Mesenchymal stem cell (in vitro differentiated cells and primary cell): ENCODE measurements at regions not wholly inside any gene's neighbourhood (a gene's known extent, or its start where the extent isn't known, plus 50 kb on each side); places are given as distances from the start of the nearest gene placed in this dataset.

Source experiments
- DNase-seq: peaks from one replicate; pipeline ENCODE4 v3.0.0-alpha.2; 2013
- H2AFZ ChIP-seq: one replicate; pipeline ENCODE4 v1.6.1; 2013; ENCODE audit warnings: low read depth, mild to moderate bottlenecking, control low read depth, inconsistent platforms, low read length, moderate library complexity
- H2AK5ac ChIP-seq: 2 replicates; pipeline ENCODE4 v1.6.1; 2013; ENCODE audit warnings: low read length, moderate library complexity, mild to moderate bottlenecking, inconsistent platforms; ENCODE audit not compliant: severe bottlenecking
- H2BK120ac ChIP-seq: one replicate; pipeline ENCODE4 v1.6.1; 2013; ENCODE audit warnings: low read depth, mild to moderate bottlenecking, inconsistent platforms, low read length, moderate library complexity
- H2BK12ac ChIP-seq, 2 experiments: one replicate each; pipeline ENCODE4 v1.6.1; 2013; ENCODE audit warnings: inconsistent platforms in 2 of 2, low read length in 2 of 2, mild to moderate bottlenecking in 2 of 2, moderate library complexity in 2 of 2, control low read depth in 1 of 2
- H2BK15ac ChIP-seq: one replicate; pipeline ENCODE4 v1.6.1; 2013; ENCODE audit warnings: mild to moderate bottlenecking, low read depth, inconsistent platforms; ENCODE audit not compliant: poor library complexity, severe bottlenecking
- H2BK5ac ChIP-seq: 2 replicates; pipeline ENCODE4 v1.6.1; 2013; ENCODE audit warnings: low read depth, mild to moderate bottlenecking, low read length, control low read depth, inconsistent platforms; ENCODE audit not compliant: poor library complexity, severe bottlenecking
- H3K14ac ChIP-seq, 2 experiments: one replicate each; pipeline ENCODE4 v1.6.1; 2013; ENCODE audit warnings: inconsistent platforms in 2 of 2, low read length in 2 of 2, control low read depth in 1 of 2, mild to moderate bottlenecking in 1 of 2, moderate library complexity in 1 of 2
- H3K18ac ChIP-seq, 2 experiments: one replicate each; pipeline ENCODE4 v1.6.1; 2013; ENCODE audit warnings: inconsistent platforms in 2 of 2, low read length in 2 of 2, control low read depth in 1 of 2, low read depth in 1 of 2, mild to moderate bottlenecking in 1 of 2
- H3K23ac ChIP-seq, 2 experiments: one replicate each; pipeline ENCODE4 v1.6.1; 2013; ENCODE audit warnings: inconsistent platforms in 2 of 2, low read length in 2 of 2, mild to moderate bottlenecking in 2 of 2, moderate library complexity in 2 of 2, control low read depth in 1 of 2
- H3K27ac ChIP-seq: 2 replicates; pipeline ENCODE4 v1.5.1; 2013; ENCODE audit warnings: mild to moderate bottlenecking, moderate library complexity, low read length, control low read depth, inconsistent platforms; ENCODE audit not compliant: poor library complexity, severe bottlenecking
- H3K27me3 ChIP-seq, 2 experiments: 2 replicates each; pipeline versions ENCODE4 v1.6.1 to v1.7.0; 2013; ENCODE audit warnings: low read length in 2 of 2, mild to moderate bottlenecking in 2 of 2, moderate library complexity in 2 of 2, control low read depth in 1 of 2, inconsistent platforms in 1 of 2; ENCODE audit not compliant: control insufficient read depth in 1 of 2, insufficient read depth in 1 of 2
- H3K36me3 ChIP-seq, 2 experiments: 2 replicates each; pipeline versions ENCODE4 v1.6.1 to v1.7.0; 2013; ENCODE audit warnings: low read length in 2 of 2, control low read depth in 1 of 2, inconsistent platforms in 1 of 2, low read depth in 1 of 2, mild to moderate bottlenecking in 1 of 2; ENCODE audit not compliant: insufficient read depth in 2 of 2, control insufficient read depth in 1 of 2
- H3K4ac ChIP-seq, 2 experiments: one replicate each; pipeline ENCODE4 v1.6.1; 2013; ENCODE audit warnings: inconsistent platforms in 2 of 2, low read length in 2 of 2, mild to moderate bottlenecking in 2 of 2, moderate library complexity in 2 of 2, control low read depth in 1 of 2, low read depth in 1 of 2
- H3K4me1 ChIP-seq: 2 replicates; pipeline ENCODE4 v1.6.1; 2013; ENCODE audit warnings: low read depth, low read length, control low read depth; ENCODE audit not compliant: control insufficient read depth, insufficient read depth
- H3K4me2 ChIP-seq: 2 replicates; pipeline ENCODE4 v1.6.1; 2013; ENCODE audit warnings: low read length, mild to moderate bottlenecking, inconsistent platforms; ENCODE audit not compliant: poor library complexity, severe bottlenecking
- H3K4me3 ChIP-seq, 2 experiments: 2 replicates each; pipeline versions ENCODE4 v1.5.1 to v1.7.0; 2013; ENCODE audit warnings: low read length in 2 of 2, mild to moderate bottlenecking in 2 of 2, control low read depth in 1 of 2, low read depth in 1 of 2; ENCODE audit not compliant: insufficient read depth in 1 of 2
- H3K79me1 ChIP-seq: replicated peaks from 2 replicates; pipeline ENCODE4 v1.6.1; 2013; ENCODE audit warnings: mild to moderate bottlenecking, control low read depth, low read length, inconsistent platforms; ENCODE audit not compliant: poor library complexity, severe bottlenecking
- H3K9ac ChIP-seq: 2 replicates; pipeline ENCODE4 v1.7.0; 2013; ENCODE audit warnings: mild to moderate bottlenecking, low read length, moderate library complexity
- H3K9me3 ChIP-seq: 2 replicates; pipeline ENCODE4 v1.7.0; 2013; ENCODE audit warnings: mild to moderate bottlenecking, low read length; ENCODE audit not compliant: control insufficient read depth
- H4K8ac ChIP-seq: one replicate; pipeline ENCODE4 v1.6.1; 2013; ENCODE audit warnings: inconsistent platforms, mild to moderate bottlenecking, low read length, moderate library complexity
- H4K91ac ChIP-seq: one replicate; pipeline ENCODE4 v1.6.1; 2013; ENCODE audit warnings: mild to moderate bottlenecking, low read length, inconsistent platforms
- WGBS: methylation state at CpG from one replicate; pipeline ENCODE4 v1.1.7; 2013; ENCODE audit warnings: mixed read lengths; 5-methylcytosine and 5-hydroxymethylcytosine counted together

GRCh38 chr19:30689474-30689873 lies 317.3 kb downstream of the ZNF536 start:
- WGBS, result 40% methylated on average over 4 of the region's 4 CpGs
- Histone ChIP-seq H3K4me2 (no peak overlapping the region), H3K9ac (no peak overlapping the region), H3K18ac (no peak overlapping the region), H4K8ac (no peak overlapping the region), H2BK120ac (no peak overlapping the region), H3K4me3 (no peak overlapping the region), H3K79me1 (no peaks in the 10 kb centered on the region), H3K4me1 (peaks cover 2% of the 10 kb centered on the region), H4K91ac (no peak overlapping the region), H3K23ac (no peak overlapping the region), H2AFZ (no peak overlapping the region), H2BK12ac (no peak overlapping the region), H3K4ac (no peak overlapping the region), H2BK5ac (no peak overlapping the region), H3K27me3 (peaks cover 18 to 46% of the 10 kb centered on the region in 2 experiments), H3K9me3 (no peaks in the 10 kb centered on the region), H3K27ac (no peak overlapping the region), H3K36me3 (no peaks in the 10 kb centered on the region), H2BK15ac (no peak overlapping the region), H3K14ac (no peak overlapping the region), H2AK5ac (no peak overlapping the region)
- DNase-seq, result no peak

- Histone ChIP-seq H2BK120ac (no peak overlapping the region), H4K91ac (no peak overlapping the region), H3K9ac (no peak overlapping the region), H3K27me3 (peaks cover 18 to 46% of the 10 kb centered on the region in 2 experiments), H3K23ac (no peak overlapping the region), H2AK5ac (no peak overlapping the region), H4K8ac (no peak overlapping the region), H3K9me3 (no peaks in the 10 kb centered on the region), H3K4me1 (peaks cover 2% of the 10 kb centered on the region), H3K4ac (no peak overlapping the region), H2BK5ac (no peak overlapping the region), H3K18ac (no peak overlapping the region), H3K27ac (no peak overlapping the region), H2AFZ (no peak overlapping the region), H2BK12ac (no peak overlapping the region), H3K4me3 (no peak overlapping the region), H2BK15ac (no peak overlapping the region), H3K4me2 (no peak overlapping the region), H3K14ac (peak overlapping the region in 1 of 2 experiments; percentile 24), H3K79me1 (no peaks in the 10 kb centered on the region), H3K36me3 (no peaks in the 10 kb centered on the region)
- 78% methylated on average over 5 of the region's 5 CpGs for WGBS
- no peak for DNase-seq
Observed at GRCh38 chr19:30688696-30689095, 316.5 kb downstream of the ZNF536 start.

- no peaks in the 10 kb centered on the region for H3K36me3 ChIP-seq
- no peaks in the 10 kb centered on the region for H3K79me1 ChIP-seq
- no peaks in the 10 kb centered on the region for H3K9me3 ChIP-seq
- no peak overlapping the region for H3K18ac ChIP-seq
- no peak overlapping the region for H4K8ac ChIP-seq
- H3K4ac ChIP-seq, result no peak overlapping the region
- no peak overlapping the region for H3K27ac ChIP-seq
- peak overlapping the region; percentile 53 for H3K9ac ChIP-seq
- WGBS, result 61% methylated on average over 3 of the region's 16 CpGs
- H2BK5ac ChIP-seq, result no peak overlapping the region
- H2AFZ ChIP-seq, result no peak overlapping the region
- no peak for DNase-seq
- peak overlapping the region in 1 of 2 experiments; percentile 36 for H3K4me3 ChIP-seq
- peaks cover 19 to 33% of the 10 kb centered on the region in 2 experiments for H3K27me3 ChIP-seq
- H2BK12ac ChIP-seq, result no peak overlapping the region
- no peak overlapping the region for H2BK120ac ChIP-seq
- no peak overlapping the region for H3K23ac ChIP-seq
- no peak overlapping the region for H3K14ac ChIP-seq
- H3K4me2 ChIP-seq, result no peak overlapping the region
- H2BK15ac ChIP-seq, result no peak overlapping the region
- H4K91ac ChIP-seq, result no peak overlapping the region
- peaks cover 2% of the 10 kb centered on the region for H3K4me1 ChIP-seq
- no peak overlapping the region for H2AK5ac ChIP-seq
Observed at GRCh38 chr19:30686826-30687566, 314.8 kb downstream of the ZNF536 start.

- H3K4ac ChIP-seq, result no peak overlapping the region
- peak overlapping the region in 1 of 2 experiments; percentile 36 for H3K4me3 ChIP-seq
- peak overlapping the region; percentile 53 for H3K9ac ChIP-seq
- no peak overlapping the region for H2AK5ac ChIP-seq
- H2BK12ac ChIP-seq, result no peak overlapping the region
- H2BK5ac ChIP-seq, result no peak overlapping the region
- H3K4me2 ChIP-seq, result no peak overlapping the region
- no peaks in the 10 kb centered on the region for H3K36me3 ChIP-seq
- H3K23ac ChIP-seq, result no peak overlapping the region
- H3K27ac ChIP-seq, result no peak overlapping the region
- H4K8ac ChIP-seq, result no peak overlapping the region
- H3K27me3 ChIP-seq, result peaks cover 25 to 27% of the 10 kb centered on the region in 2 experiments
- H3K79me1 ChIP-seq, result no peaks in the 10 kb centered on the region
- DNase-seq, result no peak
- H3K9me3 ChIP-seq, result no peaks in the 10 kb centered on the region
- no peak overlapping the region for H2AFZ ChIP-seq
- no peak overlapping the region for H3K14ac ChIP-seq
- H4K91ac ChIP-seq, result no peak overlapping the region
- no peak overlapping the region for H2BK15ac ChIP-seq
- peaks cover 2% of the 10 kb centered on the region for H3K4me1 ChIP-seq
- H2BK120ac ChIP-seq, result no peak overlapping the region
- no peak overlapping the region for H3K18ac ChIP-seq
- WGBS, result 69% methylated on average over 23 of the region's 23 CpGs
Observed at GRCh38 chr19:30686176-30686820, 314.1 kb downstream of the ZNF536 start.
